Right hindlimb (tissue), 1 donor: ENCODE measurements at regions not wholly inside any gene's neighbourhood (a gene's known extent, or its start where the extent isn't known, plus 50 kb on each side); places are given as distances from the start of the nearest gene placed in this dataset.

Experiments
- DNase-seq: peaks from one replicate; pipeline ENCODE4 v3.0.0-alpha.2; 2018

DNA sequence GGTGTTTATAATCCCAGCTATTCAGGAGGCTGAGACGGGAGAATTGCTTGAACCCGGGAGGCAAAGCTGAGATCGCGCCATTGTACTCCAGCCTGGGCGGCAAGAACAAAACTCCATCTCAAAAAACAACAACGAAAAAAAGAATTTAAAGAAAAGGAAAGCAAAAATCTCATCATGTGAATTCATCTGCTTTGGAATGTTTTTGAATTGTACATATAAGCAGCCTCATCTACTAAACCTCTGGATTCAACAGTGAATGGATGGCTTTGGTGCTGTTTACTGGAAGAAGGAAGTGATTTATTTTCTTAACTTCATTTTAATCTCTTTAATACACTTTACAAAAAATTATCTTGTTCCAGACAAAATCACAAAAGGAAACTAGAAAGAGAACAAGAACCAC lies 51.8 kb upstream of the PNRC1 start:
- DNase-seq = no peak

DNA sequence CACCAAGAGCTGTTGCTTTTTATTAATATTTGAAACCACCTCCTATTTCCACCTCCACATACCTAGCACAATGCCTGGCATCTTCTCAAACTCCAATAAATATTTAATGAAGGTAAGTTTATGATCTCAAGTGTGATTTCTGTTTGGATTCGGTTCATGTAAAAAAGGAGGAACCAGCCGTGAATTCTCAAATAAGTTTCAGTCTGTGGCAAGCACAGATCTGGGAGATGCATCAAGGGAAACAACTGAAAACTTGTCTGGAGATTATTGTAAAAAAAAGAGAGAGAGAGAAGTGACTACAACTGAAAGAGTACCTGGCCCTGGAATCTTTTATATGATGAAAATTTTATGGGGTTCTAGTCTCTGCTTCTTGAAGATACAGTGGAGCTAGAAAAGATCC lies 52.8 kb upstream of the PNRC1 start:
- DNase-seq = no peak

DNA sequence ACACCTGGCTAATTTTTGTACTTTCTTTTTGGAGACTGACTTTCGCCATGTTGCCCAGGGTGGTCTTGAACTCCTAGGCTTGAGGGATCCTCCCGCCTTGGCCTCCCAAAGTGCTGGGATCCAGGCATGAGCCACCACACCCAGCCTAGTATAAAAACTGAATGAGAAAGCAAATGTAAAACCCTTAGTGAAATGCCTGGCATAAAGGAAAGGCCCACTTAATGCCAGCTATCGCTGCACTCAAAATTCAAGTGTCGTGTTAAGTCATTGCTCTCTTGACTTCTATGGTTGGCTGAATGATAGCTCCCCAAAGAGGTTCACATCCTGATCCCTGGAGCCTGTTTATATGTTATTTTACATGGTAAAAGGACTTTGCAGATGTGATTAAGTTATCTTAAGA lies 54.4 kb upstream of the PNRC1 start:
- DNase-seq = no peak

DNA sequence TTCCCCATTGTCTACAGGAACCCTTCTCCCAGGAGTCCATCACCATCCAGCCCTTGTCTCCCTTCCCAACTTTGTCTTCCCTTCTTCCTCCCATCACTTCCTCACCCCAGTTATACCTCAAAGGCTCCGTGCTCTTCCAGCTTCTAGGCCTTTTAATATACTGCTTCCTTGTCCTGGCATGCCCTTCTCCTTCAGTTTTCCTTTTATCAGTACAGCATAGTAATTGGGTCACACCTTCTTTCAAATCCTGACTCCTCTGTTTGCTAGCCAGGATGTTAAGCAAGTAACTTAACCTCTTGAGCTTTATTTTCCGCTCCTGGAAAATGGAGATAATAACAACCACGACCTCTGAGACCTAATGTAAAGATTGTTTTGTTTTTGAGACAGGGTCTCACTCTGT lies 54.9 kb upstream of the PNRC1 start:
- DNase-seq = no peak

DNA sequence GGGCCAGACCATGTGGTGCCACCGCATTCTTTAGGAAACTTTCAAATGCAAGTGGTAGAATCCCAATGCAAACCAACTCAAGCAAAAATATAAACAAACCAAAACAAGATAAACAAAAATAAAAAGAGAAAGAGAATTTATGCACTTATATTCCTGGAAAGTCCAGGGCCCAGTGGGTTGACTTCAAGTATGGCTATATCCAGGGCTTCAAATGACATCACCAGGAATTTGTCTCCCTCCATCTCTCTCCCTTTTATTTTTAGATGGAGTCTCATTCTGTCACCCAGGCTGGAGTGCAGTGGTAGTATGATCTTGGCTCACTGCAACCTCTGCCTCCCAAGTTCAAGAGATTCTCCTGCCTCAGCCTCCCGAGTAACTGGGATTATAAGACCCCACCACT lies 56.1 kb upstream of the PNRC1 start:
- no peak for DNase-seq

DNA sequence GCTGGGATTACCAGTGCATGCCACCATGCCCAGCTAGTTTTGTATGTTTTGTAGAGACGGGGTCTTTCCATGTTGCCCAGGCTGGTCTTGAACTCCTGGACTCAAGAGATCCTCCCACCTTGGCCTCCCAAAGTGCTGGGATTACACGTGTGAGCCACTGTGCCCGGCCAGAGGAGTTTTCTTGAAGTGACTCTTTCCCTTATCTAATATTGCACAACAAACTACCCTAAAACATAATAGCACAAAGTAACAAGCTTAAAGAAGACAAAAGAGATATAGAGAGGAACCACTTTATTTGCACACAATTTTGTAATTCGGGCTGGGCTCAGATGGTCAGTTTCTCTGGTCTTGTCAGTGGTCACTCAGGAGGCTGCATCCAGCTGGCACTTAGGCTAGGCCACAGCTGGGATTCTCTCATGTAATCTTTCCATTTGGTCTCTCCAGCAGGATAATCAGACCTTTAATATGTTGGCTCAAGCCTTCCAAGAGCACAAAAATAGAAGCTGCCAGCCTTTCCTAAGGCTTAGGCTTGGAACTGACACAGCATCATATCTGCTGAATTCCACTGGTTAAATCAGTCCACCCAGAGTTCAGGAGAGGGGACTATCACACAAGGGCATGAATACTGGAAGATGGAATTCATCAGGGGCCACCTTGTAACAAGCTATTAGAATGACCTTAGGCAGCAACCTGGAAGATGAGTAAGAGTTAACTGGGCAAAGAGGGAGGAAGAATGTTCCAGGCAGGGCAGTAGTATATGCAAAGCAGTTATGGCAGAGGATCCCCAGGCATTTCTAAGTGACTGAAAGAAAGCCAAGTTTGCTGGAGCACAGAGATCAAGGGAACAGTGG lies 56.7 kb upstream of the PNRC1 start:
- peak; percentile 43 for DNase-seq

DNA sequence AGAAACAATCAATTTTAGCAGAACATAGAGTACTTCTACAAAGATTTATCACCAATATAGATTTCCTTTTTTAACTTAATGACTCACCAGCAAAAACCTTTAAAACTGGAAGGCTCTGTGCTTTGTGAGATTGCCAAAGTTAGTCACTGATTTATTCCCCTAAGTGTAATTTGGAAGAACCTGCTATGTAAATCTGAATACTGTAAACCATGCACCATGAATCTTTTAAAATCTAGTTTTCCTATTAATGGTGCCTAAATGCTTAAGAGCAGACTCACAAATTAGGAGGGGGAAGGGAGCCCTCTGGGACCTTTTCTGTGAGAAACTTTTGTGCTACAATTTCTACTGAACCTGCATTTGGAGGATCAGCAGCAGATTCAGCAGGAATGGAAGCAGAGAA lies 57.8 kb upstream of the PNRC1 start:
- no peak for DNase-seq

DNA sequence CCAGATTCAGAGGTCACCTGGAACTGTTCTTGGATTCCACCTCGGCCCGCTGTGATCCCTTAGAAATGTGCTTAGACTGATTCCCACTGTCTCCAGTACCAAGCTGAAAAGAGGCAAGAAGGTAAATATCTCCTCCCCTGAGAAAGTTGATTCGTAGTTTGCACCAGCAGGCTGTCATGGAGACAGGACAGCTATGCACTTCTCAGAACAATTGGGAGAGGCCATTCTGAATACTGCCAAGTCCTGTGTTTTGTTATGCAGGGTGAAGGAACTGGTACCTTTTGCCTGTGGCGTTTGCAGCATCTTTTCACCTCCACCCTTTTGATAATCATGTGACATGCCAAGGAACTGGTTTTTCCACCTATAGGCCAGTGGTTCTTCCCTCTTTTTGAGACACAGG lies 58.2 kb upstream of the RNGTT start:
- no peak for DNase-seq

DNA sequence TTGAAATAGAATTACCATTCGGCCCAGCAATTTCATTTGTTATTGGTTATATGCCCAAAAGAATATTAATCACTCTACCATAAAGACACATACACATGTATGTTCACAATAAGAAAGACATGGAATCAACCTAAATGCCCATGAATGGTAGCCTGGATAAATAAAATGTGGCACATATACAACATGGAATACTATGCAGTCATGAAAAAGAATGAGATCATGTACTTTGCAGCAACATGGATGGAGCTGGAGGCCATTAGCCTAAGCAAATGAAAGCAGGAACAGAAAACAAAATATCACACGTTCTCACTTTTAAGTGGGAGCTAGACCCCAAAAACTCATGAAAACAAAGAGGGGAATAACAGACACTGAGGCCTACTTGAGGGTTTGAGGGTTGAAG lies 52.6 kb upstream of the RNGTT start:
- no peak for DNase-seq

DNA sequence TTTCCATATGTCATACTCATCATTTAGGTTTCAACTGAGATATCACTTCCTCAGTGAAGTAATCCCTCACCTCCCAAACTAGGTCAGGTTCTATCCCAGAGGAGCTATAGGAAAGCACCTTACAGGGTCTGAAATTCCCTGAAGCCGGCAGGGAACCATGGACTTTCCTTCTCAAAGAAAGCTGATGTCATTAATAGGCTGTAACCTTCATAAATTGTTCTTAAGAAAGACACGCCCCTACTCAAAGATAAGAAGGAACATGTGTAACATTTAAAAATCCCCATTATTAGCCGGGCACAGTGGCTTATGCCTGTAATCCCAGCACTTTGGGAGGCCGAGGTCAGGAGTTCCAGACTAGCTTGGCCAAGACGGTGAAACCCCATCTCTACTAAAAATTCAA lies 50.0 kb upstream of the RNGTT start:
- DNase-seq = no peak
